ENCODE measurements at regions not wholly inside any gene's neighbourhood (a gene's known extent, or its start where the extent isn't known, plus 50 kb on each side); places are given as distances from the start of the nearest gene placed in this dataset.
A peak's percentile ranks its signal among the peaks of the same experiment; 100 is the strongest.

DNA sequence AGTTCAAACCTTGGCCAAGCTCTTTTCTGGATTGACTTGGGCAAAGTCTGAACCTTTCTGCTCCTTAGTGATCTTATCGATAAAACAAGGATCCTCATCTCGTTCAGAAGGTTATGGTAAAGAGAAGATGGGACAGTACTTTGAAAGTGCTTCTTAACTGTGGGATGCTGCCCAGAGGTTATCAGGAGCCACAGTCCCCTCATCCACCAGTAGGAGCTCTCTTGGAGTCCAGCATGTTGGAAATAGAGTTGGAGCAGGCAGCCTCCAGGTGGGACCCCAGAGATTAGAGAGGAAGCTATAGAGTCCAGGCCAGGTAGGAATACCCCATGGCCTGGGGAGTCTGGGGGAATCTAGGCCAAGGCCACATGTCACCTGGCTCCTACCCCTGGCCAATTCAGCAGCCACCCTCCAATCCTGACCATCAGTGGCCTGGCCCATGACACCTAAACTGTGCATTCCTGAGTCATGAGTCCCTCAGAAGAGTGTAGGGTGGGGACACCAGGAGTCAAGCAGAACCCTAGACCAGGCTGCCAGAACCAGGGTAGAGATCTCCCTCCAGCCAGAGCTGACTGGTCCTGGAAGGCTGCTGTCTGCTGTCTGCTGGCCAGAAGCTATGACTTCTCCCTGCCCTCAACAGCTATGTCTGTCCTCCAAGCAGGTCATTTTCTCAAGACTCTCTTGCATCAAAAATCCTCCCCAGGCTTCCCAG is 144.3 kb downstream of the AIPL1 start:
- H3K4me3 Mint-ChIP-seq, result no peak overlapping the region
- intact Hi-C loops (cut with DNase I, micrococcal nuclease), result no loop called here
- DNase-seq (no peak), ATAC-seq (no peak)
- H3K27me3 Mint-ChIP-seq, result peaks cover 7% of the 10 kb centered on the region
- CTCF ChIA-PET, result interaction anchor here (0.6 to 1.2 kb wide), 2 partner anchors 109 to 123 kb away, joined by 3 to 4 read pairs; no protein-coding TSS in a partner anchor
- no peak overlapping the region for H3K27ac Mint-ChIP-seq
- H3K36me3 Mint-ChIP-seq (ENCODE audit: low read depth), result no peaks in the 10 kb centered on the region
- no peaks in the 10 kb centered on the region for H3K4me1 Mint-ChIP-seq
- H3K9me3 Mint-ChIP-seq (ENCODE audit: low read depth), result no peaks in the 10 kb centered on the region
- POLR2A ChIA-PET, result no interaction called here

DNA sequence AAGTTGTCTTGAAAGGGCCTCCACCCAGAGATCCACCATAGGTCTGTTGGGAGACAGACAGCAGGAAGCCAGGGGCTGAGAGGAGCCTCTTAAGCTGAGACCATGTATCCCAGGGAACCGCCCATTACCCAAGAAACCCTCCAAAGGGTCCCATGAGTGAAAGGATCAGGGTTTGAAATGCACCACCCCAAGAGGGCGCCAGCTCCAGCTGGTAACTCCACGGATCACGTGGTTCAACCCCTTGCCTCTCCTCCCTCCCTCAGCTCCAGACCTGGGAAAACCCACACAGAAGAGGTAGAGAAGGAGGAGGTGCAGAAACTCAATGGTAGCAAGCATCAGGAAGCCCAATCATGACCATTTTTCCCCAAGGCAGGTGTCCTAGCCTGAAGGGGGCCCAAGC is 148.7 kb downstream of the AIPL1 start:
- Mint-ChIP-seq H3K27ac (no peak overlapping the region), H3K27me3 (peaks cover 8% of the 10 kb centered on the region), H3K36me3 (ENCODE audit: low read depth) (no peaks in the 10 kb centered on the region), H3K9me3 (ENCODE audit: low read depth) (no peaks in the 10 kb centered on the region), H3K4me1 (no peaks in the 10 kb centered on the region), H3K4me3 (no peak overlapping the region)
- DNase-seq (peak; percentile 17), ATAC-seq (no peak)
- ChIA-PET POLR2A (no interaction called here), CTCF (interaction anchor here (0.6 to 1.0 kb wide), 3 partner anchors 9 to 129 kb away, joined by 3 to 5 read pairs (median 3); no protein-coding TSS in a partner anchor)
- intact Hi-C loops (cut with DNase I, micrococcal nuclease), result loop anchor here in 1 of 2 experiments (5.0 kb wide), 1 partner anchor 126 kb away; no protein-coding TSS in a partner anchor

DNA sequence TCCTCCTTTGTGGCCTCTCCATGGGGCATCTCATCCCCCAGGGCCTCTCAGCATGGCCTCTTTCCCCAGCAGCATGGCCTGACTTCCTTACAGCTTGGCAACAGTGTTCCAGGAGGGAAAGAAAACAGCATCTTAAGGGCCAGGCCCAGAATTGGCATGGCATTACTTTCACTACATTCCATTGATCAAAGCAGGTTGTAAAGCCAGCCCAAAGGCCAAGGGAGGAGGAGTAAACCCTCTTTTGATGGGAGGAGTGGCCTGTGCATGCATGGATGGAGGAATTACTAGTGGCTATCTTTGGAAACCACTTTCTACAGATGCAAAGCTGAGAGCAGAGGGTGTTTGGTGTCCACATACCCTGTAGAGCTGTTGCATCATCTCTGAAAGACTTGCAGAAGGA is 149.4 kb downstream of the AIPL1 start:
- ChIA-PET CTCF (no interaction called here), POLR2A (no interaction called here)
- DNase-seq, result no peak
- Mint-ChIP-seq H3K27ac (no peak overlapping the region), H3K4me3 (no peak overlapping the region), H3K27me3 (peaks cover 11% of the 10 kb centered on the region), H3K9me3 (ENCODE audit: low read depth) (peaks cover 2% of the 10 kb centered on the region), H3K36me3 (ENCODE audit: low read depth) (no peaks in the 10 kb centered on the region), H3K4me1 (no peaks in the 10 kb centered on the region)
- intact Hi-C loops (cut with DNase I, micrococcal nuclease), result loop anchor here in 1 of 2 experiments (5.0 kb wide), 1 partner anchor 127 kb away; no protein-coding TSS in a partner anchor
- ATAC-seq, result no peak

DNA sequence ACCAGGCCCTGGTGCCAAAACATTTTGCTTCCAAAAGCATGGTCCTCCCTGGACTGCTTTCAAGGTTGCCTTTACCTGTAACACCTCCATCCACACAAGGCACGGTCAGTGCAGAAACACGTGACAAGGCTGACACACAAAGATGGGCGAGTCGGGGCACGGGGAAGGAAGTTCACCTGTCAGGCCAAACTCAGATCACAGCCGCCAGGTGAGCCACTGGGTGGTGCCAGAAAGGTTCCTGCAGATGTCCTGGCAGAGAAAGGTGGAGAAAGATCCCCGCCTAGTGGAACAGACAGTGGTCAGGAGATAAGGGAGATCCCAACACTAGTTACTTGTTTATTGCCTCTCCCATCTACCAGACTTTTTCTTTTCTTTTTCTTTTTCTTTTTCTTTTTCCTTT is 155.3 kb downstream of the AIPL1 start:
- ChIA-PET CTCF (no interaction called here), POLR2A (no interaction called here)
- ATAC-seq, result no peak
- Mint-ChIP-seq H3K4me3 (no peak overlapping the region), H3K9me3 (ENCODE audit: low read depth) (peaks cover 2% of the 10 kb centered on the region), H3K27me3 (peaks cover 12% of the 10 kb centered on the region), H3K36me3 (ENCODE audit: low read depth) (no peaks in the 10 kb centered on the region), H3K27ac (no peak overlapping the region), H3K4me1 (no peaks in the 10 kb centered on the region)
- intact Hi-C loops (cut with DNase I, micrococcal nuclease), result loop anchor here in 1 of 2 experiments (5.0 kb wide), 1 partner anchor 143 kb away; no protein-coding TSS in a partner anchor
- peak; percentile 30 for DNase-seq

DNA sequence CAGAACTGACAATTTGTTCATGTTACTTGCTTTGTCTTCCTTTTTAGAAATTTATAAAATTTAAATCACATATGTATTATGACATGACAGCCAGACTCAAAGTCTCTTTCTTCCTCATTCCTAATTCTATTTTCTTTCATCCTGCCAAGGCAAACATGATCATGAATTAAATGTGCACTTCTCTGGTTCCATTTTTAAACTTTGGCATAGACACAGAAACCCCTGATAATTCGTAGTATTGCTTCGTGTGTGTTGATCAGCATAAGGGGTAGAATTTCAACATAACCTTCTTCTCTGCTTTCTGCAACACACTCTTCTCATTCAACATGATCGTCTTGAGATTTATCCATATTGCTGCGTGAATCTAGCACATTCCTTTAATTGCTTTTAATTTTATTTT is 156.5 kb downstream of the AIPL1 start:
- H3K4me3 Mint-ChIP-seq, result no peak overlapping the region
- no peaks in the 10 kb centered on the region for H3K36me3 Mint-ChIP-seq (ENCODE audit: low read depth)
- DNase-seq (no peak), ATAC-seq (no peak)
- ChIA-PET CTCF (no interaction called here), POLR2A (no interaction called here)
- intact Hi-C loops (cut with DNase I, micrococcal nuclease), result loop anchor here in 1 of 2 experiments (5.0 kb wide), 1 partner anchor 144 kb away; no protein-coding TSS in a partner anchor
- no peaks in the 10 kb centered on the region for H3K4me1 Mint-ChIP-seq
- H3K27me3 Mint-ChIP-seq, result peaks cover 12% of the 10 kb centered on the region
- H3K9me3 Mint-ChIP-seq (ENCODE audit: low read depth), result peaks cover 2% of the 10 kb centered on the region
- no peak overlapping the region for H3K27ac Mint-ChIP-seq

DNA sequence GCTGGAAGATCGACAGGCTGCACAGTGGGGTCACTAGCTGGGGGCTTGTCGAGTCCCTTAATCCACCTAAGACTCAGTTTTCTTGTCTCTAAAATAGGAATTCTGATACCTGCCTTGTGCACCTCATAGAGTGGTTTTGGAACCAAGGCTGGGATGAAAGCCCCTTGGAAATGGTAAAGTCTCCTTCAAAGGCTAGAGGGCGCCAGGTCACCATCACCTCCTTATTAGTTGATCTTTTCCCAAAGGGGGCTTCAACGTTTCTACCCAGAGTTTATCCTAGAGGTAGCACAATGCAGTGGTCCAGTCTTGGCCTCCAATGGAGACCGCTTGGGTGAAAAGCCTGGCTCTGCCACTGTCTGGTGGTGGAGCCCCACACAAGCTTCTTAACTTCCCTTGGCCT is 158.2 kb downstream of the AIPL1 start:
- intact Hi-C loops (cut with DNase I, micrococcal nuclease), result loop anchor here in 1 of 2 experiments (5.0 kb wide), 1 partner anchor 146 kb away; no protein-coding TSS in a partner anchor
- POLR2A ChIA-PET, result no interaction called here
- CTCF ChIA-PET, result interaction anchor here (0.6 to 0.7 kb wide), 2 partner anchors 104 to 144 kb away, joined by 3 read pairs; no protein-coding TSS in a partner anchor
- ATAC-seq (no peak), DNase-seq (no peak)
- H3K27me3 Mint-ChIP-seq, result peaks cover 9% of the 10 kb centered on the region
- H3K27ac Mint-ChIP-seq, result no peak overlapping the region
- no peak overlapping the region for H3K4me3 Mint-ChIP-seq
- H3K36me3 Mint-ChIP-seq (ENCODE audit: low read depth), result no peaks in the 10 kb centered on the region
- no peaks in the 10 kb centered on the region for H3K4me1 Mint-ChIP-seq
- H3K9me3 Mint-ChIP-seq (ENCODE audit: low read depth), result peaks cover 2% of the 10 kb centered on the region

DNA sequence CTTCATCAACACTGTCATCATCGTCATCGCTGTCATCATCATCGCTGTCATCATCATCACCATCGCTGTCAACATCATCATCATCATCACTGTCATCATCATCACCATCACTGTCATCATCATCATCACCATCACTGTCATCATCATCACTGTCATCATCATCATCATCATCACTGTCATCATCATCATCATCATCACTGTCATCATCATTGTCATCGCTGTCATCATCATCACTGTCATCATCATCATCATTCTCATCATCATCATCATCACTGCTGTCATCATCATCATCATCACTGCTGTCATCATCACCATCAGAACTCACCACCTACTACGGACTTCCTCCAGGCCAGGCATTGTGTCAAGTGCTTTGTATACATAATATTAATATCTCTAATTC is 160.6 kb downstream of the AIPL1 start:
- ATAC-seq (no peak), DNase-seq (no peak)
- ChIA-PET POLR2A (no interaction called here), CTCF (interaction anchor here (0.7 kb wide), 1 partner anchor 40 kb away, joined by 3 read pairs; no protein-coding TSS in a partner anchor)
- H3K36me3 Mint-ChIP-seq (ENCODE audit: low read depth), result no peaks in the 10 kb centered on the region
- H3K27me3 Mint-ChIP-seq, result peaks cover 7% of the 10 kb centered on the region
- no peaks in the 10 kb centered on the region for H3K9me3 Mint-ChIP-seq (ENCODE audit: low read depth)
- no peak overlapping the region for H3K27ac Mint-ChIP-seq
- H3K4me3 Mint-ChIP-seq, result no peak overlapping the region
- no peaks in the 10 kb centered on the region for H3K4me1 Mint-ChIP-seq
- intact Hi-C loops (cut with DNase I, micrococcal nuclease), result no loop called here

DNA sequence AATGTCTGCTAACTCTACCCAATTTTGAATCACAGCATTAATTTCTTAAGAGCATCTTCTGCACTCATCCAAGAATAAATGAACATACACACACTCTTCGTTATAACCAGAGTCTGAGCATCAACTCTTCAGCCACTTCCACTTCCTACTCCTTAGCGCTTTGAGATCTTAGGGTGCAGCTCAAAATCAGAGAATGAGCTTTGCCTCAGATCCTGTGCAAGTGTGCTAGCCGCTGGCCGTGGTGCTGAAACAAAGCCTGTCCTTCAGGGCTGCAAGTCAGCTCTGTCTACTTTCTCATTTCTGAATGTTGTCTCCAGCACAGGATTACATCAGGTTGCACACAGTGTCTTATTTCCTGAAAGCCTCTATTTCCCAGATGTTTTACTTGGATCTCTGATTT is 165.4 kb downstream of the AIPL1 start:
- ATAC-seq (no peak), DNase-seq (peak; percentile 63)
- Mint-ChIP-seq H3K27ac (no peak overlapping the region), H3K36me3 (ENCODE audit: low read depth) (no peaks in the 10 kb centered on the region), H3K27me3 (peaks cover 4% of the 10 kb centered on the region), H3K9me3 (ENCODE audit: low read depth) (no peaks in the 10 kb centered on the region), H3K4me1 (no peaks in the 10 kb centered on the region), H3K4me3 (no peak overlapping the region)
- ChIA-PET POLR2A (no interaction called here), CTCF (no interaction called here)
- intact Hi-C loops (cut with DNase I, micrococcal nuclease), result no loop called here

DNA sequence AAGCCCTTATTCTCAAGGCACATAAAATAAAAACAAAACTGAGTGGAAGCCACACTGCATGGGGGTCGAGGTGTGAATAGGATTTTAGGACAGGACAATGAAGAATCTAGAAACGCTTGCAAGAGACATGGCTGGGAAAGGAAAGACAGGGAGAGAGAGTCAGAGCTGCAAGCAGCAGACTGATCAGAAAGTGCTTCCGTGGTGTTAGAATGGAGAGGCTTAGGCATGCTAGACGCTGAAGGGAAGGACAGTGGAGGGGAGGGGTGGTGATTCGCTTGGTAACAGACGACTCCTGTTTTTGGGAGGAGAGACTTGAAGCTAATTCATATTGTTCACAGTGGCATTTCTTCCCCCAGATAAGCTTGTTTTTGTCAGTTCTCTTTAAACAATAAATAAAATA is 173.5 kb downstream of the AIPL1 start:
- Mint-ChIP-seq H3K27me3 (peaks cover 35% of the 10 kb centered on the region), H3K9me3 (ENCODE audit: low read depth) (no peaks in the 10 kb centered on the region), H3K4me1 (no peaks in the 10 kb centered on the region), H3K27ac (no peak overlapping the region), H3K36me3 (ENCODE audit: low read depth) (no peaks in the 10 kb centered on the region), H3K4me3 (no peak overlapping the region)
- CTCF ChIA-PET, result no interaction called here
- intact Hi-C loops (cut with DNase I, micrococcal nuclease), result no loop called here
- ATAC-seq (no peak), DNase-seq (no peak)
- POLR2A ChIA-PET, result no interaction called here

DNA sequence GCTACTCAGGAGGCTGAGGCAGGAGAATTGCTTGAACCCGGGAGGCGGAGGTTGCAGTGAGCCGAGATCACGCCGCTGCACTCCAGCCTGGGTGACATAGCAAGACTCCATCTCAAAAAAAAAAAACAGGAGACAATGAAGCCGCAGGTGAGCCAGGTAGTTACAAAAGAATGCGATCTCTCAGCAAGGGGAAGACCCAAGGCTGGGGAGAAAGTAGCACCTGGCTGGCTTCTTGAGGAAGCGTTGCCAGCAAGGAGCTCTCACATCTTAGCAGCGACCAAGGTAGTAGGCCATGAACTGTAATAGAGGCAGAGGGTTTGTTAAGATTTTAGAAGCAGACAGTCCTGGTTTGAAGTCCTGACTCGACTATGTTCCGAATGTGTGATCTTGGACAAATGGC is 175.0 kb downstream of the AIPL1 start:
- Mint-ChIP-seq H3K27ac (no peak overlapping the region), H3K36me3 (ENCODE audit: low read depth) (no peaks in the 10 kb centered on the region), H3K4me1 (no peaks in the 10 kb centered on the region), H3K27me3 (peaks cover 39% of the 10 kb centered on the region), H3K9me3 (ENCODE audit: low read depth) (no peaks in the 10 kb centered on the region), H3K4me3 (no peak overlapping the region)
- ATAC-seq, result no peak
- POLR2A ChIA-PET, result no interaction called here
- DNase-seq, result no peak
- CTCF ChIA-PET, result no interaction called here
- intact Hi-C loops (cut with DNase I, micrococcal nuclease), result no loop called here

DNA sequence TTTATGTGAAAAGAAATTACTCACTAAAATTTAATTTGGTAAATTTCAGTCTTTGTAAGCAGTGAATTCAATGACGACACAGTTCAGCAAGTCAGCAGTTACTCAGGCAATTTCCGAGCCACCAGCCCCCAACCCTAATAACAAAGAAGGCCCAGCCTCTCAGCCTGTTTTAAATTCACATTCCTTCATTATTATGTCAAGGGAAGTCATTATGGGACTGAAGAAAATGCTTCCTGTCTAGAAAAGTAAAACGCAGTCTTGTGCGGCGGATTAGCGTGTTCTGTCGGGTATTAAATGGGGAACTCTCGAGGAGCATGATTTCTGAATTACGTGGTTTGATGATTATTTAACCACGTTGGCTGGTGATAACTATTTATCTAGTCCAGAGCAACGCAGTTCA is 177.6 kb downstream of the AIPL1 start:
- peaks cover 36% of the 10 kb centered on the region for H3K27me3 Mint-ChIP-seq
- no peaks in the 10 kb centered on the region for H3K36me3 Mint-ChIP-seq (ENCODE audit: low read depth)
- H3K9me3 Mint-ChIP-seq (ENCODE audit: low read depth), result no peaks in the 10 kb centered on the region
- DNase-seq, result no peak
- H3K4me3 Mint-ChIP-seq, result no peak overlapping the region
- H3K27ac Mint-ChIP-seq, result no peak overlapping the region
- ChIA-PET POLR2A (no interaction called here), CTCF (no interaction called here)
- intact Hi-C loops (cut with DNase I, micrococcal nuclease), result no loop called here
- no peaks in the 10 kb centered on the region for H3K4me1 Mint-ChIP-seq
- ATAC-seq, result no peak

DNA sequence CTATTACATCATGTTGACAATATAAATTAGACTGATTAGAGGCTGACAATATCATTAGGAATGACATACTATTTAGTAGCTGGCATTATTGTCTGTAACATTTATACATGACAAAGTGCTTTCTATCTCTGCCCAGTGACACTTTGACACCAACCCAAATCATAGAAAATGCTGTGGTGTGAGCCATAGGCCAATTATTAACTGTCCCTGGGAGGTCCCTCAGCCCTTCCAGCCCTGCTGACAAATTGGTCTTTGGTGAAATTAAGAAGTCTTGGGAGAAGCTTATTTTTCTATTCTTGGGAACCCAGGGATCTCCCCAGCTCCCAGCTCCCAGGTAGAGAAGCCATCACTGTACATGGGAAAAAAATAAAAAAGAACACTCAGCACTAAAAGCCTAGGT is 179.6 kb downstream of the AIPL1 start:
- ChIA-PET POLR2A (no interaction called here), CTCF (no interaction called here)
- Mint-ChIP-seq H3K9me3 (ENCODE audit: low read depth) (no peaks in the 10 kb centered on the region), H3K27me3 (peaks cover 26% of the 10 kb centered on the region), H3K4me3 (no peak overlapping the region), H3K36me3 (ENCODE audit: low read depth) (no peaks in the 10 kb centered on the region), H3K27ac (no peak overlapping the region), H3K4me1 (no peaks in the 10 kb centered on the region)
- ATAC-seq, result no peak
- no peak for DNase-seq
- intact Hi-C loops (cut with DNase I, micrococcal nuclease), result no loop called here
